Neuronal stem cell (in vitro differentiated cells): ENCODE measurements at regions not wholly inside any gene's neighbourhood (a gene's known extent, or its start where the extent isn't known, plus 50 kb on each side); places are given as distances from the start of the nearest gene placed in this dataset.

Experiments
- DNase-seq: peaks from one replicate; pipeline ENCODE4 v3.0.0-alpha.2; 2013; ENCODE audit warnings: low spot score
- H2AFZ ChIP-seq: one replicate; pipeline ENCODE4 v1.6.1; 2013; ENCODE audit warnings: mild to moderate bottlenecking, low read length, inconsistent platforms
- H2AK5ac ChIP-seq: 2 replicates; pipeline ENCODE4 v1.6.1; 2013; ENCODE audit warnings: low read depth, mild to moderate bottlenecking, inconsistent platforms, low read length, moderate library complexity, mixed read lengths
- H2BK120ac ChIP-seq: 2 replicates; pipeline ENCODE4 v1.6.1; 2013; ENCODE audit warnings: low read depth, mild to moderate bottlenecking, inconsistent platforms, low read length, moderate library complexity, mixed read lengths
- H2BK12ac ChIP-seq: one replicate; pipeline ENCODE4 v1.6.1; 2013; ENCODE audit warnings: low read length, inconsistent platforms
- H2BK15ac ChIP-seq: 2 replicates; pipeline ENCODE4 v1.6.1; 2013; ENCODE audit warnings: mild to moderate bottlenecking, low read length, inconsistent platforms, mixed read lengths
- H2BK5ac ChIP-seq: one replicate; pipeline ENCODE4 v1.6.1; 2013; ENCODE audit warnings: inconsistent platforms, mild to moderate bottlenecking, low read length, moderate library complexity
- H3K14ac ChIP-seq: one replicate; pipeline ENCODE4 v1.6.1; 2013; ENCODE audit warnings: low read length, inconsistent platforms
- H3K18ac ChIP-seq: 2 replicates; pipeline ENCODE4 v1.6.1; 2013; ENCODE audit warnings: low read length, inconsistent platforms
- H3K23ac ChIP-seq: 2 replicates; pipeline ENCODE4 v1.6.1; 2013; ENCODE audit warnings: low read depth, mild to moderate bottlenecking, mixed read lengths, low read length, inconsistent platforms; ENCODE audit not compliant: poor library complexity
- H3K27ac ChIP-seq: replicated peaks from 3 replicates; pipeline ENCODE4 v1.5.1; 2013; ENCODE audit warnings: low read length, inconsistent platforms
- H3K27me3 ChIP-seq, 3 experiments: 2 replicates each; pipeline ENCODE4 v1.6.1; 2013; ENCODE audit warnings: low read length in 3 of 3, mild to moderate bottlenecking in 2 of 3, inconsistent platforms in 1 of 3, low read depth in 1 of 3, mixed read lengths in 1 of 3, moderate library complexity in 1 of 3; ENCODE audit not compliant: control insufficient read depth in 3 of 3, insufficient read depth in 3 of 3
- H3K36me3 ChIP-seq, 2 donors: replicated peaks in 1 of 2; 2 replicates each; pipeline ENCODE4 v1.6.1; 2013; ENCODE audit warnings: low read length in 2 of 2; ENCODE audit not compliant: control insufficient read depth in 2 of 2, insufficient read depth in 2 of 2
- H3K4ac ChIP-seq: 2 replicates; pipeline ENCODE4 v1.6.1; 2013; ENCODE audit warnings: inconsistent platforms, mild to moderate bottlenecking, low read length, moderate library complexity
- H3K4me1 ChIP-seq, 2 donors: 1 replicate in 1 of 2; 2 replicates in 1 of 2; pipeline ENCODE4 v1.6.1; 2013; ENCODE audit warnings: low read length in 2 of 2, low read depth in 1 of 2; ENCODE audit not compliant: control insufficient read depth in 2 of 2, insufficient read depth in 1 of 2
- H3K4me2 ChIP-seq: one replicate; pipeline ENCODE4 v1.6.1; 2013; ENCODE audit warnings: mild to moderate bottlenecking, low read length, inconsistent platforms; ENCODE audit not compliant: insufficient read depth, poor library complexity, severe bottlenecking
- H3K4me3 ChIP-seq, 2 donors: 2 replicates each; pipeline ENCODE4 v1.5.1; 2013; ENCODE audit warnings: low read length in 2 of 2, mild to moderate bottlenecking in 2 of 2, inconsistent platforms in 1 of 2, moderate library complexity in 1 of 2
- H3K79me1 ChIP-seq: one replicate; pipeline ENCODE4 v1.6.1; 2013; ENCODE audit warnings: low read depth, mild to moderate bottlenecking, inconsistent platforms, low read length, moderate library complexity
- H3K9ac ChIP-seq: one replicate; pipeline ENCODE4 v1.6.1; 2013; ENCODE audit warnings: mild to moderate bottlenecking, low read depth, low read length, inconsistent platforms; ENCODE audit not compliant: poor library complexity
- H3K9me3 ChIP-seq, 2 donors: replicated peaks in 1 of 2; 2 replicates each; pipeline versions ENCODE3 to v1.6.1; 2013; ENCODE audit warnings: low read length in 2 of 2, mild to moderate bottlenecking in 2 of 2, inconsistent platforms in 1 of 2, low read depth in 1 of 2, mixed read lengths in 1 of 2, moderate library complexity in 1 of 2; ENCODE audit not compliant: control insufficient read depth in 2 of 2, insufficient read depth in 1 of 2
- H4K8ac ChIP-seq: one replicate; pipeline ENCODE4 v1.6.1; 2013; ENCODE audit warnings: low read depth, mild to moderate bottlenecking, inconsistent platforms, low read length, moderate library complexity
- H4K91ac ChIP-seq: one replicate; pipeline ENCODE4 v1.6.1; 2013; ENCODE audit warnings: low read length, low read depth, mild to moderate bottlenecking, inconsistent platforms; ENCODE audit not compliant: poor library complexity
- WGBS, 2 donors: extraction: QIAGEN DNeasy Blood & Tissue Kit; methylation state at CpG; one replicate each; pipeline ENCODE4 v1.1.7; 2013; ENCODE audit warnings: missing lambda C conversion rate in 2 of 2, mixed read lengths in 1 of 2; ENCODE audit not compliant: insufficient read length in 2 of 2, insufficient replicate concordance in 1 of 2; ENCODE audit errors: extremely low coverage in 2 of 2; 5-methylcytosine and 5-hydroxymethylcytosine counted together

GRCh38 chr5:164824671-164825070 is 1319.3 kb downstream of the MAT2B start:
- Histone ChIP-seq H2AFZ (no peak overlapping the region), H2BK12ac (no peak overlapping the region), H3K23ac (no peak overlapping the region), H3K18ac (no peak overlapping the region), H2BK5ac (no peak overlapping the region), H2AK5ac (no peak overlapping the region), H3K4me3 (no peak overlapping the region), H2BK15ac (no peak overlapping the region), H3K27me3 (no peaks in the 10 kb centered on the region), H3K14ac (no peak overlapping the region), H3K27ac (no peak overlapping the region), H4K91ac (no peak overlapping the region), H3K4me1 (no peaks in the 10 kb centered on the region), H3K4me2 (no peak overlapping the region), H2BK120ac (no peak overlapping the region), H3K36me3 (no peaks in the 10 kb centered on the region), H3K9me3 (no peaks in the 10 kb centered on the region), H3K4ac (no peak overlapping the region), H3K9ac (no peak overlapping the region), H3K79me1 (no peaks in the 10 kb centered on the region), H4K8ac (no peak overlapping the region)
- DNase-seq: no peak
- WGBS, 2 donors: no CpG with 5 or more reads among the region's 6 CpGs

GRCh38 chr5:164832516-164832915 is 1327.1 kb downstream of the MAT2B start:
- H2AFZ ChIP-seq: no peak overlapping the region
- no CpG with 5 or more reads among the region's 6 CpGs for WGBS, 2 donors
- no peak for DNase-seq
- H3K27me3 ChIP-seq: no peaks in the 10 kb centered on the region
- H3K27ac ChIP-seq: no peak overlapping the region
- H3K23ac ChIP-seq: no peak overlapping the region
- H3K4me2 ChIP-seq: no peak overlapping the region
- no peaks in the 10 kb centered on the region for H3K4me1 ChIP-seq
- no peak overlapping the region for H3K18ac ChIP-seq
- H2BK12ac ChIP-seq: no peak overlapping the region
- no peak overlapping the region for H2BK5ac ChIP-seq
- H4K91ac ChIP-seq: no peak overlapping the region
- no peak overlapping the region for H3K14ac ChIP-seq
- no peak overlapping the region for H3K4me3 ChIP-seq
- H2BK15ac ChIP-seq: no peak overlapping the region
- no peaks in the 10 kb centered on the region for H3K9me3 ChIP-seq
- no peak overlapping the region for H3K4ac ChIP-seq
- H3K79me1 ChIP-seq: no peaks in the 10 kb centered on the region
- no peak overlapping the region for H3K9ac ChIP-seq
- no peak overlapping the region for H4K8ac ChIP-seq
- H2BK120ac ChIP-seq: no peak overlapping the region
- H3K36me3 ChIP-seq: no peaks in the 10 kb centered on the region
- no peak overlapping the region for H2AK5ac ChIP-seq

GRCh38 chr5:164844348-164844747 is 1338.9 kb downstream of the MAT2B start:
- H2AFZ ChIP-seq: no peak overlapping the region
- no peak for DNase-seq
- H2BK5ac ChIP-seq: no peak overlapping the region
- no peak overlapping the region for H3K9ac ChIP-seq
- H3K4me3 ChIP-seq: no peak overlapping the region
- no peak overlapping the region for H3K18ac ChIP-seq
- H3K23ac ChIP-seq: no peak overlapping the region
- H2BK12ac ChIP-seq: no peak overlapping the region
- no peak overlapping the region for H2AK5ac ChIP-seq
- H3K79me1 ChIP-seq: no peaks in the 10 kb centered on the region
- no peak overlapping the region for H2BK120ac ChIP-seq
- no peak overlapping the region for H3K14ac ChIP-seq
- no CpG with 5 or more reads among the region's 5 CpGs for WGBS, 2 donors
- H3K36me3 ChIP-seq: no peaks in the 10 kb centered on the region
- no peak overlapping the region for H2BK15ac ChIP-seq
- H3K4ac ChIP-seq: no peak overlapping the region
- no peak overlapping the region for H3K4me2 ChIP-seq
- H4K8ac ChIP-seq: no peak overlapping the region
- H3K27ac ChIP-seq: no peak overlapping the region
- no peak overlapping the region for H4K91ac ChIP-seq
- H3K27me3 ChIP-seq: no peaks in the 10 kb centered on the region
- H3K9me3 ChIP-seq: no peaks in the 10 kb centered on the region
- H3K4me1 ChIP-seq: no peaks in the 10 kb centered on the region

GRCh38 chr5:164860896-164861295 is 1355.5 kb downstream of the MAT2B start:
- no peaks in the 10 kb centered on the region for H3K27me3 ChIP-seq
- H2BK5ac ChIP-seq: no peak overlapping the region
- H3K36me3 ChIP-seq: no peaks in the 10 kb centered on the region

More at GRCh38 chr5:164860896-164861295, 1355.5 kb downstream of the MAT2B start:
- H3K18ac ChIP-seq: no peak overlapping the region
- no peak overlapping the region for H4K8ac ChIP-seq
- H3K9me3 ChIP-seq: no peaks in the 10 kb centered on the region
- H3K4me2 ChIP-seq: no peak overlapping the region
- H2AFZ ChIP-seq: no peak overlapping the region
- no peak overlapping the region for H3K14ac ChIP-seq
- WGBS, 2 donors: no CpG with 5 or more reads among the region's 2 CpGs
- no peak for DNase-seq
- H2AK5ac ChIP-seq: no peak overlapping the region
- no peaks in the 10 kb centered on the region for H3K4me1 ChIP-seq
- no peak overlapping the region for H2BK15ac ChIP-seq
- no peak overlapping the region for H3K27ac ChIP-seq
- no peak overlapping the region for H3K9ac ChIP-seq
- H3K23ac ChIP-seq: no peak overlapping the region
- no peak overlapping the region for H3K4ac ChIP-seq
- no peak overlapping the region for H4K91ac ChIP-seq
- no peak overlapping the region for H3K4me3 ChIP-seq
- H3K79me1 ChIP-seq: no peaks in the 10 kb centered on the region
- no peak overlapping the region for H2BK120ac ChIP-seq
- H2BK12ac ChIP-seq: no peak overlapping the region
